SK-N-SH treated with all-trans-retinoic acid at 6 μM for 48 hours (cell line): ENCODE measurements at regions not wholly inside any gene's neighbourhood (a gene's known extent, or its start where the extent isn't known, plus 50 kb on each side); places are given as distances from the start of the nearest gene placed in this dataset.

ENCODE experiments used
- ATAC-seq: fragments of 200-7000 bp; cut with Tn5 transposase; 3 replicates; pipeline ENCODE4 v1.9.1; 2020; ENCODE audit warnings: mild to moderate bottlenecking, moderate library complexity
- ARNTL ChIP-seq: fragments of 450-650 bp; formaldehyde crosslinking; IDR thresholded peaks from 2 replicates; pipeline ENCODE4 v1.5.0; 2020; ENCODE audit warnings: low read depth, mild to moderate bottlenecking, moderate library complexity, borderline replicate concordance
- BACH2 ChIP-seq: fragments of 250-450 bp; sonication (Bioruptor Pico); IDR thresholded peaks from 2 replicates; pipeline ENCODE4 v1.9.0; 2021; ENCODE audit warnings: mild to moderate bottlenecking, borderline replicate concordance
- CSDC2 ChIP-seq: fragments of 250-450 bp; sonication (Bioruptor Pico); IDR thresholded peaks from 2 replicates; pipeline ENCODE4 v1.5.0; 2020; ENCODE audit warnings: mild to moderate bottlenecking, moderate library complexity
- ESRRG ChIP-seq: fragments of 250-450 bp; sonication (Bioruptor Pico); IDR thresholded peaks from 2 replicates; pipeline ENCODE4 v1.6.1; 2021; ENCODE audit warnings: mild to moderate bottlenecking
- GLIS3 ChIP-seq: fragments of 250-450 bp; sonication (Bioruptor Pico); IDR thresholded peaks from 2 replicates; pipeline ENCODE4 v1.5.0; 2020; ENCODE audit warnings: mild to moderate bottlenecking, moderate library complexity
- ISL1 ChIP-seq: fragments of 250-450 bp; sonication (Bioruptor Pico); IDR thresholded peaks from 2 replicates; pipeline ENCODE4 v2.1.2; 2022; ENCODE audit warnings: mild to moderate bottlenecking, moderate library complexity
- OSR1 ChIP-seq: fragments of 250-450 bp; sonication (Bioruptor Pico); IDR thresholded peaks from 2 replicates; pipeline ENCODE4 v1.8.0; 2022; ENCODE audit warnings: moderate library complexity, mild to moderate bottlenecking, inconsistent platforms
- POU6F1 ChIP-seq: fragments of 250-450 bp; sonication (Bioruptor Pico); IDR thresholded peaks from 2 replicates; pipeline ENCODE4 v1.8.0; 2021; ENCODE audit warnings: low read depth, mild to moderate bottlenecking, moderate library complexity, borderline replicate concordance
- RARB ChIP-seq: fragments of 250-450 bp; sonication (Bioruptor Pico); IDR thresholded peaks from 2 replicates; pipeline ENCODE4 v1.8.0; 2021; ENCODE audit warnings: mild to moderate bottlenecking, moderate library complexity
- SNAI2 ChIP-seq: fragments of 250-450 bp; sonication (Bioruptor Pico); IDR thresholded peaks from 2 replicates; pipeline ENCODE4 v1.5.0; 2020; ENCODE audit warnings: mild to moderate bottlenecking, moderate library complexity
- TCF4 ChIP-seq: fragments of 250-450 bp; sonication (Bioruptor Pico); IDR thresholded peaks from 2 replicates; pipeline ENCODE4 v1.8.0; 2021; ENCODE audit warnings: mild to moderate bottlenecking, moderate library complexity, borderline replicate concordance
- TOX ChIP-seq: fragments of 250-450 bp; sonication (Bioruptor Pico); IDR thresholded peaks from 2 replicates; pipeline ENCODE4 v1.8.0; 2021; ENCODE audit warnings: mild to moderate bottlenecking, moderate library complexity, borderline replicate concordance
- ZC3H10 ChIP-seq: fragments of 250-450 bp; sonication (Bioruptor Pico); IDR thresholded peaks from 2 replicates; pipeline ENCODE4 v1.5.1; 2021; ENCODE audit warnings: mild to moderate bottlenecking, moderate library complexity
- ZFP3 ChIP-seq: fragments of 250-450 bp; sonication (Bioruptor Pico); IDR thresholded peaks from 2 replicates; pipeline ENCODE4 v1.5.0; 2020; ENCODE audit warnings: mild to moderate bottlenecking, moderate library complexity
- ZFP30 ChIP-seq: fragments of 450-650 bp; formaldehyde crosslinking; IDR thresholded peaks from 2 replicates; pipeline ENCODE4 v1.5.0; 2022; ENCODE audit warnings: mild to moderate bottlenecking, moderate library complexity
- ZNF565 ChIP-seq: fragments of 450-650 bp; formaldehyde crosslinking; conservative IDR thresholded peaks from 2 replicates; pipeline ENCODE4 v1.5.0; 2020; ENCODE audit warnings: low read depth, mild to moderate bottlenecking, moderate library complexity
- ZNF70 ChIP-seq: fragments of 450-650 bp; formaldehyde crosslinking; IDR thresholded peaks from 2 replicates; pipeline ENCODE4 v1.5.0; 2020; ENCODE audit warnings: mild to moderate bottlenecking, moderate library complexity
- ZNF8 ChIP-seq: fragments of 450-650 bp; formaldehyde crosslinking; IDR thresholded peaks from 2 replicates; pipeline ENCODE4 v1.5.0; 2020; ENCODE audit warnings: mild to moderate bottlenecking, moderate library complexity
- TF ChIP-seq, protein P1 (sequence below): fragments of 250-450 bp; sonication (Bioruptor Pico); IDR thresholded peaks from 2 replicates; pipeline ENCODE4 v1.5.1; 2021; ENCODE audit warnings: mild to moderate bottlenecking, moderate library complexity
- TF ChIP-seq, protein P2 (sequence below): fragments of 250-450 bp; sonication (Bioruptor Pico); IDR thresholded peaks from 2 replicates; pipeline ENCODE4 v1.8.0; 2020; ENCODE audit warnings: mild to moderate bottlenecking, moderate library complexity, borderline replicate concordance
- TF ChIP-seq, protein P3 (sequence below): fragments of 250-450 bp; sonication (Bioruptor Pico); IDR thresholded peaks from 2 replicates; pipeline ENCODE4 v1.5.1; 2020; ENCODE audit warnings: low read depth, mild to moderate bottlenecking, moderate library complexity
- TF ChIP-seq, protein P4 (sequence below): fragments of 250-450 bp; sonication (Bioruptor Pico); IDR thresholded peaks from 2 replicates; pipeline ENCODE4 v1.5.0; 2020; ENCODE audit warnings: mild to moderate bottlenecking, moderate library complexity

DNA sequence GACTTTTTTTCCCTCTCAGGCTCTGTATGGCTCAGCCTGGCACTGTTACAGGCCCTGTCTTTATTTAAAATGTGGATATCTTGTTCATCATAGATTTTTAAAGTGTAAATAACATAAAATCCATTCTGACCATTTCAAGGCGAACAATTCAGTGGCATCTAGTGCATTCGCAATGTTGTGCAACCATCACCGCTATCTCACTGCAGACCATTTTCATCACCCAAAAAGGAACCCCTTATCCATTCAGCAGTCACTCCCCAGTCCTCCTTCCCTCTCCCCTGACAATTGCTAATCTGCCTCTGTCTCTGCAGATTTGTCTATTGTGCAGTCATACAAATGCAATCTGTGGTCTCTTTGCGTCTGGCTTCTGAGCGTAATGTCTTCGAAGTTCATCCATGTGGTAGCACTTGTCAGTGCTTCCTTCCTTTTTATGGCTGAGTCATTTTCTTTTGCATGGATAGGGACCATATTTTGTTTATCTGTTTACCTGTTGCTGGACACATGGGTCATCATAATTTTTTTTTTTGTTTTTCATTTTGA, 148.8 kb upstream of the LHX5 start:
- ATAC-seq, result no peak
- TF ChIP-seq TOX (CRISPR knock-in tag) (no peak), POU6F1 (CRISPR knock-in tag) (no peak), RARB (CRISPR knock-in tag) (no peak), CSDC2 (CRISPR knock-in tag) (no peak), ISL1 (CRISPR knock-in tag) (no peak), ZFP30 (CRISPR knock-in tag) (no peak), ARNTL (CRISPR knock-in tag) (no peak), TCF4 (CRISPR knock-in tag) (no peak), BACH2 (no peak), GLIS3 (CRISPR knock-in tag) (no peak), ZNF8 (CRISPR knock-in tag) (no peak), SNAI2 (no peak)
- TF ChIP-seq, protein P1, sequence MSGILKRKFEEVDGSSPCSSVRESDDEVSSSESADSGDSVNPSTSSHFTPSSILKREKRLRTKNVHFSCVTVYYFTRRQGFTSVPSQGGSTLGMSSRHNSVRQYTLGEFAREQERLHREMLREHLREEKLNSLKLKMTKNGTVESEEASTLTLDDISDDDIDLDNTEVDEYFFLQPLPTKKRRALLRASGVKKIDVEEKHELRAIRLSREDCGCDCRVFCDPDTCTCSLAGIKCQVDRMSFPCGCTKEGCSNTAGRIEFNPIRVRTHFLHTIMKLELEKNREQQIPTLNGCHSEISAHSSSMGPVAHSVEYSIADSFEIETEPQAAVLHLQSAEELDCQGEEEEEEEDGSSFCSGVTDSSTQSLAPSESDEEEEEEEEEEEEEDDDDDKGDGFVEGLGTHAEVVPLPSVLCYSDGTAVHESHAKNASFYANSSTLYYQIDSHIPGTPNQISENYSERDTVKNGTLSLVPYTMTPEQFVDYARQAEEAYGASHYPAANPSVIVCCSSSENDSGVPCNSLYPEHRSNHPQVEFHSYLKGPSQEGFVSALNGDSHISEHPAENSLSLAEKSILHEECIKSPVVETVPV (CRISPR knock-in tag), result no peak
- TF ChIP-seq, protein P2, sequence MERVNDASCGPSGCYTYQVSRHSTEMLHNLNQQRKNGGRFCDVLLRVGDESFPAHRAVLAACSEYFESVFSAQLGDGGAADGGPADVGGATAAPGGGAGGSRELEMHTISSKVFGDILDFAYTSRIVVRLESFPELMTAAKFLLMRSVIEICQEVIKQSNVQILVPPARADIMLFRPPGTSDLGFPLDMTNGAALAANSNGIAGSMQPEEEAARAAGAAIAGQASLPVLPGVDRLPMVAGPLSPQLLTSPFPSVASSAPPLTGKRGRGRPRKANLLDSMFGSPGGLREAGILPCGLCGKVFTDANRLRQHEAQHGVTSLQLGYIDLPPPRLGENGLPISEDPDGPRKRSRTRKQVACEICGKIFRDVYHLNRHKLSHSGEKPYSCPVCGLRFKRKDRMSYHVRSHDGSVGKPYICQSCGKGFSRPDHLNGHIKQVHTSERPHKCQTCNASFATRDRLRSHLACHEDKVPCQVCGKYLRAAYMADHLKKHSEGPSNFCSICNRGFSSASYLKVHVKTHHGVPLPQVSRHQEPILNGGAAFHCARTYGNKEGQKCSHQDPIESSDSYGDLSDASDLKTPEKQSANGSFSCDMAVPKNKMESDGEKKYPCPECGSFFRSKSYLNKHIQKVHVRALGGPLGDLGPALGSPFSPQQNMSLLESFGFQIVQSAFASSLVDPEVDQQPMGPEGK (CRISPR knock-in tag), result no peak
- TF ChIP-seq, all 23 proteins: peak for 0

DNA sequence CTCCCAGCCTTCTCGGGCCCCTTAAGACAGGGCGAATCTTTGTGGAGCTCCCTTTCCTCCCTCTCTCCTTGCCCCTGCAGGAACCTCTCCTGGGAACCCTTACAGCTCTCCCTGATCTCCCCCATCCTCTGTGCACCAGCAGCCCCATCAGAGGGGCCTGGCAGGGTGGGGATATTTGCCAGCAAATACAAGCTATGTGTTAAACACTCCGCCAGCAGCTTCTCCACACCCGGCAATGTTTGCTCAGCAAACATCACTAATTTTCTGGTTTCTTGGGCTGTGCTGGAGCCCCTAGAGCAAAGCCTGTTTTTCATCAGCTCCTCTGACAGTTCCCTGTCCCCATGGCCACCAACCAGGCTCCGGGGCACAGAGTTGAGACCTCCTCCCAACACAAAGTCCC, 147.5 kb upstream of the LHX5 start:
- TF ChIP-seq, protein P2 (CRISPR knock-in tag), result no peak
- TF ChIP-seq BACH2, result no peak
- no peak for TF ChIP-seq ZNF565 (CRISPR knock-in tag)
- no peak for TF ChIP-seq CSDC2 (CRISPR knock-in tag)
- no peak for ATAC-seq

- ATAC-seq, result no peak
- TF ChIP-seq BACH2 (no peak), CSDC2 (CRISPR knock-in tag) (no peak), ZNF70 (CRISPR knock-in tag) (no peak), GLIS3 (CRISPR knock-in tag) (no peak), ZFP3 (CRISPR knock-in tag) (no peak), ESRRG (CRISPR knock-in tag) (no peak), TOX (CRISPR knock-in tag) (no peak), ISL1 (CRISPR knock-in tag) (no peak), RARB (CRISPR knock-in tag) (no peak), OSR1 (CRISPR knock-in tag) (no peak), ARNTL (CRISPR knock-in tag) (no peak), ZNF8 (CRISPR knock-in tag) (no peak), ZC3H10 (CRISPR knock-in tag) (no peak), ZFP30 (CRISPR knock-in tag) (no peak), ZNF565 (CRISPR knock-in tag) (no peak)
- TF ChIP-seq, protein P3, sequence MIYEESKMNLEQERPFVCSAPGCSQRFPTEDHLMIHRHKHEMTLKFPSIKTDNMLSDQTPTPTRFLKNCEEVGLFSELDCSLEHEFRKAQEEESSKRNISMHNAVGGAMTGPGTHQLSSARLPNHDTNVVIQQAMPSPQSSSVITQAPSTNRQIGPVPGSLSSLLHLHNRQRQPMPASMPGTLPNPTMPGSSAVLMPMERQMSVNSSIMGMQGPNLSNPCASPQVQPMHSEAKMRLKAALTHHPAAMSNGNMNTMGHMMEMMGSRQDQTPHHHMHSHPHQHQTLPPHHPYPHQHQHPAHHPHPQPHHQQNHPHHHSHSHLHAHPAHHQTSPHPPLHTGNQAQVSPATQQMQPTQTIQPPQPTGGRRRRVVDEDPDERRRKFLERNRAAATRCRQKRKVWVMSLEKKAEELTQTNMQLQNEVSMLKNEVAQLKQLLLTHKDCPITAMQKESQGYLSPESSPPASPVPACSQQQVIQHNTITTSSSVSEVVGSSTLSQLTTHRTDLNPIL, result no peak
- TF ChIP-seq, protein P4, sequence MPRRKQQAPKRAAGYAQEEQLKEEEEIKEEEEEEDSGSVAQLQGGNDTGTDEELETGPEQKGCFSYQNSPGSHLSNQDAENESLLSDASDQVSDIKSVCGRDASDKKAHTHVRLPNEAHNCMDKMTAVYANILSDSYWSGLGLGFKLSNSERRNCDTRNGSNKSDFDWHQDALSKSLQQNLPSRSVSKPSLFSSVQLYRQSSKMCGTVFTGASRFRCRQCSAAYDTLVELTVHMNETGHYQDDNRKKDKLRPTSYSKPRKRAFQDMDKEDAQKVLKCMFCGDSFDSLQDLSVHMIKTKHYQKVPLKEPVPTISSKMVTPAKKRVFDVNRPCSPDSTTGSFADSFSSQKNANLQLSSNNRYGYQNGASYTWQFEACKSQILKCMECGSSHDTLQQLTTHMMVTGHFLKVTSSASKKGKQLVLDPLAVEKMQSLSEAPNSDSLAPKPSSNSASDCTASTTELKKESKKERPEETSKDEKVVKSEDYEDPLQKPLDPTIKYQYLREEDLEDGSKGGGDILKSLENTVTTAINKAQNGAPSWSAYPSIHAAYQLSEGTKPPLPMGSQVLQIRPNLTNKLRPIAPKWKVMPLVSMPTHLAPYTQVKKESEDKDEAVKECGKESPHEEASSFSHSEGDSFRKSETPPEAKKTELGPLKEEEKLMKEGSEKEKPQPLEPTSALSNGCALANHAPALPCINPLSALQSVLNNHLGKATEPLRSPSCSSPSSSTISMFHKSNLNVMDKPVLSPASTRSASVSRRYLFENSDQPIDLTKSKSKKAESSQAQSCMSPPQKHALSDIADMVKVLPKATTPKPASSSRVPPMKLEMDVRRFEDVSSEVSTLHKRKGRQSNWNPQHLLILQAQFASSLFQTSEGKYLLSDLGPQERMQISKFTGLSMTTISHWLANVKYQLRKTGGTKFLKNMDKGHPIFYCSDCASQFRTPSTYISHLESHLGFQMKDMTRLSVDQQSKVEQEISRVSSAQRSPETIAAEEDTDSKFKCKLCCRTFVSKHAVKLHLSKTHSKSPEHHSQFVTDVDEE, result no peak
- TF ChIP-seq, protein P1 (CRISPR knock-in tag), result no peak
- TF ChIP-seq, all 23 proteins: peak for 0
Observed at GRCh38 chr12:113613414-113613813, 141.7 kb upstream of the LHX5 start.
